HS-5 (cell line): ENCODE measurements at regions not wholly inside any gene's neighbourhood (a gene's known extent, or its start where the extent isn't known, plus 50 kb on each side); places are given as distances from the start of the nearest gene placed in this dataset.
"Not testable (repeated sequence)": the region's sequence is repeated elsewhere in the genome, so short reads cannot be mapped to it uniquely, and the experiment has no call there.

Source experiments
- DNase-seq: peaks from one replicate; pipeline ENCODE4 v3.0.0-alpha.2; 2012; ENCODE audit warnings: low read depth

- no peak for DNase-seq
Observed at GRCh38 chrX:43225626-43226328, 430.3 kb upstream of the MAOA start.

- no peak for DNase-seq
Observed at GRCh38 chrX:43238461-43238945, 417.6 kb upstream of the MAOA start.

- no peak for DNase-seq
Observed at GRCh38 chrX:43239356-43239755, 416.7 kb upstream of the MAOA start.

- DNase-seq, result no peak
Observed at GRCh38 chrX:43255596-43255995, 400.5 kb upstream of the MAOA start.

GRCh38 chrX:43266487-43266886 lies 389.6 kb upstream of the MAOA start:
- DNase-seq, result no peak

GRCh38 chrX:43267652-43268051 lies 388.4 kb upstream of the MAOA start:
- DNase-seq, result no peak

GRCh38 chrX:43269201-43269600 lies 386.9 kb upstream of the MAOA start:
- peak; percentile 16 for DNase-seq

GRCh38 chrX:43277879-43278278 lies 378.2 kb upstream of the MAOA start:
- DNase-seq, result no peak

- no peak for DNase-seq
Observed at GRCh38 chrX:43278440-43278839, 377.7 kb upstream of the MAOA start.

- DNase-seq, result no peak
Observed at GRCh38 chrX:43279341-43279808, 376.7 kb upstream of the MAOA start.

GRCh38 chrX:43283187-43283586 lies 372.9 kb upstream of the MAOA start:
- DNase-seq, result no peak

GRCh38 chrX:43311625-43312024 lies 344.5 kb upstream of the MAOA start:
- not testable (repeated sequence) for DNase-seq

- DNase-seq, result no peak
Observed at GRCh38 chrX:43313035-43313434, 343.1 kb upstream of the MAOA start.

GRCh38 chrX:43314525-43314924 lies 341.6 kb upstream of the MAOA start:
- DNase-seq, result no peak

- no peak for DNase-seq
Observed at GRCh38 chrX:43315622-43316021, 340.5 kb upstream of the MAOA start.

GRCh38 chrX:43316146-43316545 lies 340.0 kb upstream of the MAOA start:
- DNase-seq, result no peak

GRCh38 chrX:43317378-43317777 lies 338.7 kb upstream of the MAOA start:
- DNase-seq, result no peak

- DNase-seq, result no peak
Observed at GRCh38 chrX:43328358-43328946, 327.6 kb upstream of the MAOA start.

GRCh38 chrX:43333543-43333942 lies 322.6 kb upstream of the MAOA start:
- no peak for DNase-seq

- no peak for DNase-seq
Observed at GRCh38 chrX:43345166-43345565, 310.9 kb upstream of the MAOA start.

GRCh38 chrX:43349363-43349762 lies 306.7 kb upstream of the MAOA start:
- no peak for DNase-seq

- DNase-seq, result no peak
Observed at GRCh38 chrX:43350935-43351334, 305.2 kb upstream of the MAOA start.

- DNase-seq, result no peak
Observed at GRCh38 chrX:43357741-43358140, 298.4 kb upstream of the MAOA start.

GRCh38 chrX:43373032-43373431 lies 283.1 kb upstream of the MAOA start:
- peak; percentile 2 for DNase-seq
